IMR-90 (cell line): ENCODE measurements at regions not wholly inside any gene's neighbourhood (a gene's known extent, or its start where the extent isn't known, plus 50 kb on each side); places are given as distances from the start of the nearest gene placed in this dataset.
A peak's percentile ranks its signal among the peaks of the same experiment; 100 is the strongest.

Source experiments
- ATAC-seq: fragments of 200-7000 bp; cut with Tn5 transposase; 2 replicates; pipeline ENCODE4 v1.9.1; 2020; ENCODE audit warnings: low read depth, mild to moderate bottlenecking, moderate library complexity
- BruUV-seq: library from RNA; stranded (reverse); fragments of 400-500 nt; replicated peaks from 2 replicates; lab custom pipeline; 2021; lab: Mats Ljungman, UMichigan
- CTCF ChIA-PET: fragments of 300-600 bp; formaldehyde crosslinking; extraction: SDS; loops from one replicate; lab custom pipeline; 2021; ENCODE audit warnings: antibody characterized with exemption; lab: Yijun Ruan, JAX
- POLR2A ChIA-PET: fragments of 300-600 bp; sonication (Branson Sonifier 250); formaldehyde crosslinking; loops from one replicate; lab custom pipeline; 2022; ENCODE audit warnings: antibody characterized with exemption; ENCODE audit not compliant: unreplicated experiment; lab: Charles Lee
- DNase-seq: peaks from one replicate; pipeline ENCODE4 v3.0.0; 2013
- H2AFZ ChIP-seq: replicated peaks from 2 replicates; pipeline ENCODE3; 2013; ENCODE audit warnings: low read length, mild to moderate bottlenecking; ENCODE audit not compliant: poor library complexity
- H2AK5ac ChIP-seq: 2 replicates; pipeline ENCODE4 v1.6.1; 2013; ENCODE audit warnings: low read depth, low read length, inconsistent platforms
- H2AK9ac ChIP-seq: replicated peaks from 2 replicates; pipeline ENCODE3; 2013; ENCODE audit warnings: mild to moderate bottlenecking, low read depth, low read length, moderate library complexity; ENCODE audit not compliant: poor library complexity
- H2BK120ac ChIP-seq: 2 replicates; pipeline ENCODE4 v1.6.1; 2013; ENCODE audit warnings: low read depth, low read length, inconsistent platforms
- H2BK15ac ChIP-seq: 3 replicates; pipeline ENCODE4 v1.6.1; 2013; ENCODE audit warnings: low read depth, low read length, inconsistent platforms
- H2BK20ac ChIP-seq: 2 replicates; pipeline ENCODE4 v1.6.1; 2013; ENCODE audit warnings: low read depth, mild to moderate bottlenecking, inconsistent platforms, low read length, moderate library complexity
- H2BK5ac ChIP-seq: 2 replicates; pipeline ENCODE4 v1.6.1; 2013; ENCODE audit warnings: mild to moderate bottlenecking, low read depth, low read length, inconsistent platforms; ENCODE audit not compliant: poor library complexity, severe bottlenecking
- H3K14ac ChIP-seq: replicated peaks from 2 replicates; pipeline ENCODE4 v1.6.1; 2013; ENCODE audit warnings: low read depth, low read length, inconsistent platforms
- H3K18ac ChIP-seq: 2 replicates; pipeline ENCODE4 v1.6.1; 2013; ENCODE audit warnings: low read depth, low read length, control low read depth
- H3K23ac ChIP-seq: 2 replicates; pipeline ENCODE4 v1.6.1; 2013; ENCODE audit warnings: low read depth, low read length, inconsistent platforms
- H3K27ac ChIP-seq: 2 replicates; pipeline ENCODE4 v1.5.1; 2013; ENCODE audit warnings: mild to moderate bottlenecking, control low read depth, low read length; ENCODE audit not compliant: insufficient read depth
- H3K27me3 ChIP-seq: 2 replicates; pipeline ENCODE4 v1.6.1; 2013; ENCODE audit warnings: low read length; ENCODE audit not compliant: control insufficient read depth, insufficient read depth
- H3K36me3 ChIP-seq: 2 replicates; pipeline ENCODE4 v1.6.1; 2013; ENCODE audit warnings: low read length, mixed read lengths; ENCODE audit not compliant: control insufficient read depth, insufficient read depth
- H3K4ac ChIP-seq: 2 replicates; pipeline ENCODE4 v1.6.1; 2013; ENCODE audit warnings: low read depth, low read length, inconsistent platforms
- H3K4me1 ChIP-seq: 2 replicates; pipeline ENCODE4 v1.6.1; 2013; ENCODE audit warnings: low read length, mixed read lengths; ENCODE audit not compliant: control insufficient read depth, insufficient read depth
- H3K4me2 ChIP-seq: 2 replicates; pipeline ENCODE4 v1.6.1; 2013; ENCODE audit warnings: low read depth, mild to moderate bottlenecking, control low read depth, low read length, moderate library complexity
- H3K4me3 ChIP-seq: 2 replicates; pipeline ENCODE4 v1.5.1; 2013; ENCODE audit warnings: low read depth, mild to moderate bottlenecking, control low read depth, low read length, moderate library complexity; ENCODE audit not compliant: insufficient read depth
- H3K56ac ChIP-seq: 2 replicates; pipeline ENCODE4 v1.6.1; 2013; ENCODE audit warnings: low read length, inconsistent platforms; ENCODE audit not compliant: insufficient read depth; ENCODE audit errors: extremely low read depth
- H3K79me1 ChIP-seq, 2 experiments: 2 replicates each; pipeline ENCODE4 v1.6.1; 2013; ENCODE audit warnings: low read length in 2 of 2, inconsistent platforms in 1 of 2, low read depth in 1 of 2
- H3K9ac ChIP-seq: 2 replicates; pipeline ENCODE4 v1.6.1; 2013; ENCODE audit warnings: low read depth, low read length, control low read depth
- H3K9me1 ChIP-seq: 2 replicates; pipeline ENCODE4 v1.6.1; 2013; ENCODE audit warnings: low read length, inconsistent platforms; ENCODE audit not compliant: insufficient read depth
- H3K9me3 ChIP-seq: 2 replicates; pipeline ENCODE4 v1.6.1; 2013; ENCODE audit warnings: low read length; ENCODE audit not compliant: control insufficient read depth, insufficient read depth
- H4K20me1 ChIP-seq: 2 replicates; pipeline ENCODE4 v1.6.1; 2013; ENCODE audit warnings: low read length, inconsistent platforms; ENCODE audit not compliant: insufficient read depth
- H4K5ac ChIP-seq: 2 replicates; pipeline ENCODE4 v1.6.1; 2013; ENCODE audit warnings: mild to moderate bottlenecking, low read depth, low read length, control low read depth
- H4K8ac ChIP-seq, 2 experiments: 2 replicates each; pipeline ENCODE4 v1.6.1; 2013; ENCODE audit warnings: low read depth in 2 of 2, low read length in 2 of 2, control low read depth in 1 of 2, inconsistent platforms in 1 of 2
- H4K91ac ChIP-seq: 2 replicates; pipeline ENCODE4 v1.6.1; 2013; ENCODE audit warnings: low read depth, low read length, inconsistent platforms; ENCODE audit not compliant: insufficient read depth
- BHLHE40 ChIP-seq: fragments of 150-350 bp; IDR thresholded peaks from 2 replicates; pipeline ENCODE4 v1.6.1; 2016; ENCODE audit warnings: mild to moderate bottlenecking, low read depth, low read length
- CEBPB ChIP-seq: IDR thresholded peaks from 2 replicates; pipeline ENCODE4 v1.6.1; 2012; ENCODE audit warnings: low read depth, low read length, improper control_type of control experiment
- ELK1 ChIP-seq: fragments of 150-350 bp; IDR thresholded peaks from 2 replicates; pipeline ENCODE4 v1.6.1; 2016; ENCODE audit warnings: low read depth, mild to moderate bottlenecking, low read length, moderate library complexity, borderline replicate concordance
- FOS ChIP-seq: fragments of 150-350 bp; IDR thresholded peaks from 2 replicates; pipeline ENCODE4 v1.6.1; 2016; ENCODE audit warnings: low read depth, low read length
- MXI1 ChIP-seq: IDR thresholded peaks from 2 replicates; pipeline ENCODE4 v1.6.1; 2012; ENCODE audit warnings: low read depth, mild to moderate bottlenecking, low read length, moderate library complexity, borderline replicate concordance
- POLR2A ChIP-seq: IDR thresholded peaks from 2 replicates; pipeline ENCODE4 v1.6.1; 2012; ENCODE audit warnings: mild to moderate bottlenecking, low read depth, low read length
- RAD21 ChIP-seq: IDR thresholded peaks from 2 replicates; pipeline ENCODE4 v1.6.1; 2012; ENCODE audit warnings: low read length, improper control_type of control experiment
- RFX5 ChIP-seq: IDR thresholded peaks from 2 replicates; pipeline ENCODE4 v1.8.0; 2012; ENCODE audit warnings: low read depth, mild to moderate bottlenecking, low read length, moderate library complexity
- SMC3 ChIP-seq: fragments of 150-350 bp; IDR thresholded peaks from 2 replicates; pipeline ENCODE4 v1.6.1; 2016; ENCODE audit warnings: low read depth, mild to moderate bottlenecking, antibody characterized with exemption, low read length, moderate library complexity
- WGBS, 2 experiments: methylation state at CpG; one replicate each; pipeline versions ENCODE4 v1.1.5 to v1.1.7; 2013; ENCODE audit warnings: missing lambda C conversion rate in 2 of 2; ENCODE audit not compliant: insufficient read length in 1 of 2; ENCODE audit errors: extremely low coverage in 2 of 2; 5-methylcytosine and 5-hydroxymethylcytosine counted together
- dilution Hi-C: fragments of 300-500 bp; cut with HindIII; formaldehyde crosslinking; loops from one replicate; pipeline ENCODE4 v1.14.3; 2018; ENCODE audit warnings: low sequenced_read_pairs; ENCODE audit not compliant: unreplicated experiment
- in situ Hi-C: fragments of 300-500 bp; cut with MboI; formaldehyde crosslinking; loops from 3 replicates; pipeline ENCODE4 v1.14.3; 2019; ENCODE audit warnings: low sequenced_read_pairs, inconsistent platforms, mixed read lengths
- intact Hi-C: fragments of 100-400 bp; cut with micrococcal nuclease; formaldehyde crosslinking; loops from 2 replicates; pipeline ENCODE4 v1.10.0; 2022
- TF ChIP-seq, protein P1 (sequence below): conservative IDR thresholded peaks from 2 replicates; pipeline ENCODE4 v1.5.1; 2012; ENCODE audit warnings: mild to moderate bottlenecking, low read depth, low read length, improper control_type of control experiment

GRCh38 chr10:18886102-18886501 lies 162.5 kb upstream of the MALRD1 start:
- Histone ChIP-seq H2AK9ac (no peak overlapping the region), H3K9me1 (no peaks in the 10 kb centered on the region), H3K79me1 (no peaks in the 10 kb centered on the region), H3K27me3 (no peaks in the 10 kb centered on the region), H4K91ac (no peak overlapping the region), H3K14ac (peak overlapping the region; percentile 29; the same call in 1 of the 2 replicates), H4K20me1 (no peaks in the 10 kb centered on the region), H2BK20ac (no peak overlapping the region), H4K5ac (no peak overlapping the region), H3K36me3 (no peaks in the 10 kb centered on the region), H3K4ac (no peak overlapping the region), H3K27ac (no peak overlapping the region), H3K56ac (no peak overlapping the region), H2BK120ac (0 out of 2 replicates have a peak overlapping the region, but pooled peaks have one; percentile 27), H3K4me3 (no peak overlapping the region), H3K18ac (no peak overlapping the region), H3K9me3 (no peaks in the 10 kb centered on the region), H3K9ac (no peak overlapping the region), H2BK15ac (no peak overlapping the region), H2AK5ac (no peak overlapping the region), H2AFZ (no peak overlapping the region), H3K4me1 (no peaks in the 10 kb centered on the region), H4K8ac (no peak overlapping the region), H2BK5ac (no peak overlapping the region), H3K23ac (no peak overlapping the region), H3K4me2 (peak overlapping the region; percentile 12; the same call in 1 of the 2 replicates)
- intact Hi-C loops: no loop called here
- ChIA-PET CTCF (no interaction called here), POLR2A (no interaction called here)
- DNase-seq: peak; percentile 66
- in situ Hi-C loops: no loop called here
- TF ChIP-seq MXI1: no peak
- TF ChIP-seq CEBPB: no peak
- TF ChIP-seq, protein P1, sequence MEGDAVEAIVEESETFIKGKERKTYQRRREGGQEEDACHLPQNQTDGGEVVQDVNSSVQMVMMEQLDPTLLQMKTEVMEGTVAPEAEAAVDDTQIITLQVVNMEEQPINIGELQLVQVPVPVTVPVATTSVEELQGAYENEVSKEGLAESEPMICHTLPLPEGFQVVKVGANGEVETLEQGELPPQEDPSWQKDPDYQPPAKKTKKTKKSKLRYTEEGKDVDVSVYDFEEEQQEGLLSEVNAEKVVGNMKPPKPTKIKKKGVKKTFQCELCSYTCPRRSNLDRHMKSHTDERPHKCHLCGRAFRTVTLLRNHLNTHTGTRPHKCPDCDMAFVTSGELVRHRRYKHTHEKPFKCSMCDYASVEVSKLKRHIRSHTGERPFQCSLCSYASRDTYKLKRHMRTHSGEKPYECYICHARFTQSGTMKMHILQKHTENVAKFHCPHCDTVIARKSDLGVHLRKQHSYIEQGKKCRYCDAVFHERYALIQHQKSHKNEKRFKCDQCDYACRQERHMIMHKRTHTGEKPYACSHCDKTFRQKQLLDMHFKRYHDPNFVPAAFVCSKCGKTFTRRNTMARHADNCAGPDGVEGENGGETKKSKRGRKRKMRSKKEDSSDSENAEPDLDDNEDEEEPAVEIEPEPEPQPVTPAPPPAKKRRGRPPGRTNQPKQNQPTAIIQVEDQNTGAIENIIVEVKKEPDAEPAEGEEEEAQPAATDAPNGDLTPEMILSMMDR: no peak
- TF ChIP-seq RAD21: no peak
- TF ChIP-seq ELK1: no peak
- no peak for TF ChIP-seq SMC3
- no peak for TF ChIP-seq FOS
- TF ChIP-seq RFX5: no peak
- TF ChIP-seq POLR2A: no peak
- no peak for TF ChIP-seq BHLHE40
- BruUV-seq: no TSS peak
- WGBS, 2 experiments: no CpG with 5 or more reads among the region's 7 CpGs
- dilution Hi-C loops: no loop called here
- ATAC-seq: peak; percentile 88
